ENCODE measurements at regions not wholly inside any gene's neighbourhood (a gene's known extent, or its start where the extent isn't known, plus 50 kb on each side); places are given as distances from the start of the nearest gene placed in this dataset.

DNA sequence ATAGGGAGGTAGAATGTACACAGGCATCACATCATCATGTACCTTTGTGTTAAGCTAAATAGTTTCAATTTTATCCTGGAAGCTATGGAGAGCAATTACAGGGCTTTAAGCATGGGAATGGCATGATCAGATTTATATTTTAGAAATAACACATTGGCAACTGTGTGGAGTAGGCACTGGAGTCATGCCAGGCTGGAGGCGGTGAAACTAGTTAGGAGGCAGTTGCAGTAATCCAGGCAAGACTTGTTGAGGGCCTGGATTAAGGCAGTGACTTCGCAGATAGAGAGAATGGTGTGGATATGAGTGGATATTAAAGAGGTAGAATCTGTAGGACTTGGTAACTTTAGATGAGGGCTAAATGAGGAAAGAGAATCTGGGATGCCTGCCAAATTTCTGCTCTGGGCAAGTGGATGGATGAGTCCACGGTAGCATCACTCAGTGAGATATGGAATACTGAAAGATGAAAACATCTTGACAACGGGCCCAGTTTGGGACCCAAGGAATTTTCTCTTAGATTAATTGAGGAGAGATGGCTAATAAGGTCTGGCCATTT lies 506.2 kb downstream of the FGF9 start (continued):
- no peak for TF ChIP-seq CREB1 (CRISPR knock-in tag; IDR thresholded peaks at IDR 0.05; ENCODE audit: low read depth)

GRCh38 chr13:22178878-22179277 lies 508.0 kb downstream of the FGF9 start:
- Mint-ChIP-seq H3K27ac (no peak overlapping the region), H3K27me3 (ENCODE audit: insufficient read depth, low read depth, poor library complexity) (no peaks in the 10 kb centered on the region), H3K9me3 (peaks cover 6% of the 10 kb centered on the region; the same call in 2 of the 3 replicates), H3K4me3 (no peak overlapping the region), H3K4me1 (peaks cover 2% of the 10 kb centered on the region; the same call in 1 of the 3 replicates), H3K36me3 (ENCODE audit: low read depth) (peaks cover 2% of the 10 kb centered on the region; the same call in 2 of the 3 replicates)
- no peak for ATAC-seq
- H4K20me1 ChIP-seq (replicated peaks; ENCODE audit: insufficient read depth), result no peaks in the 10 kb centered on the region
- no peak for DNase-seq (ENCODE audit: low spot score)
- no peaks in the 10 kb centered on the region for H3K79me2 ChIP-seq (replicated peaks; ENCODE audit: insufficient read depth)
- no peaks in the 10 kb centered on the region for H3K36me3 ChIP-seq (ENCODE audit: insufficient read depth)
- no peaks in the 10 kb centered on the region for H3F3A ChIP-seq (replicated peaks; ENCODE audit: low read depth)
- no peak overlapping the region for H3K27ac ChIP-seq (ENCODE audit: low read depth)
- TF ChIP-seq ZNF114 (CRISPR knock-in tag; IDR thresholded peaks at IDR 0.05) (no peak), ZNF462 (CRISPR knock-in tag; IDR thresholded peaks at IDR 0.05) (no peak), EZH2 (IDR thresholded peaks at IDR 0.05; ENCODE audit: low read depth, unreplicated experiment) (no peak), ZNF331 (CRISPR knock-in tag; IDR thresholded peaks at IDR 0.05; ENCODE audit: low read depth) (no peak), JUNB (IDR thresholded peaks at IDR 0.05; ENCODE audit: unreplicated experiment) (no peak)
- TF ChIP-seq, protein P1, sequence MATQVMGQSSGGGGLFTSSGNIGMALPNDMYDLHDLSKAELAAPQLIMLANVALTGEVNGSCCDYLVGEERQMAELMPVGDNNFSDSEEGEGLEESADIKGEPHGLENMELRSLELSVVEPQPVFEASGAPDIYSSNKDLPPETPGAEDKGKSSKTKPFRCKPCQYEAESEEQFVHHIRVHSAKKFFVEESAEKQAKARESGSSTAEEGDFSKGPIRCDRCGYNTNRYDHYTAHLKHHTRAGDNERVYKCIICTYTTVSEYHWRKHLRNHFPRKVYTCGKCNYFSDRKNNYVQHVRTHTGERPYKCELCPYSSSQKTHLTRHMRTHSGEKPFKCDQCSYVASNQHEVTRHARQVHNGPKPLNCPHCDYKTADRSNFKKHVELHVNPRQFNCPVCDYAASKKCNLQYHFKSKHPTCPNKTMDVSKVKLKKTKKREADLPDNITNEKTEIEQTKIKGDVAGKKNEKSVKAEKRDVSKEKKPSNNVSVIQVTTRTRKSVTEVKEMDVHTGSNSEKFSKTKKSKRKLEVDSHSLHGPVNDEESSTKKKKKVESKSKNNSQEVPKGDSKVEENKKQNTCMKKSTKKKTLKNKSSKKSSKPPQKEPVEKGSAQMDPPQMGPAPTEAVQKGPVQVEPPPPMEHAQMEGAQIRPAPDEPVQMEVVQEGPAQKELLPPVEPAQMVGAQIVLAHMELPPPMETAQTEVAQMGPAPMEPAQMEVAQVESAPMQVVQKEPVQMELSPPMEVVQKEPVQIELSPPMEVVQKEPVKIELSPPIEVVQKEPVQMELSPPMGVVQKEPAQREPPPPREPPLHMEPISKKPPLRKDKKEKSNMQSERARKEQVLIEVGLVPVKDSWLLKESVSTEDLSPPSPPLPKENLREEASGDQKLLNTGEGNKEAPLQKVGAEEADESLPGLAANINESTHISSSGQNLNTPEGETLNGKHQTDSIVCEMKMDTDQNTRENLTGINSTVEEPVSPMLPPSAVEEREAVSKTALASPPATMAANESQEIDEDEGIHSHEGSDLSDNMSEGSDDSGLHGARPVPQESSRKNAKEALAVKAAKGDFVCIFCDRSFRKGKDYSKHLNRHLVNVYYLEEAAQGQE (IDR thresholded peaks at IDR 0.05; ENCODE audit: unreplicated experiment), result no peak
- H3K9me2 ChIP-seq (ENCODE audit: insufficient read depth), result peaks cover 4% of the 10 kb centered on the region; the same call in 1 of the 2 replicates
- no peaks in the 10 kb centered on the region for H3K27me3 ChIP-seq (ENCODE audit: insufficient read depth)
- H3K4me2 ChIP-seq, result no peak overlapping the region
- no peak overlapping the region for H2AFZ ChIP-seq
- H3K4me1 ChIP-seq (ENCODE audit: insufficient read depth), result no peaks in the 10 kb centered on the region
- H3K4me3 ChIP-seq, result no peak overlapping the region

Measured in GM23338 (cell line).